Body of pancreas (tissue), 4 donors: ENCODE measurements at regions not wholly inside any gene's neighbourhood (a gene's known extent, or its start where the extent isn't known, plus 50 kb on each side); places are given as distances from the start of the nearest gene placed in this dataset.

Experiments used
- CTCF ChIP-seq, 7 experiments: fragments of 450-650 bp in 4 of 7; fragments of 200-600 bp in 3 of 7; sonication (generic) in 3 of 7; IDR thresholded peaks; one replicate each; pipeline ENCODE4 v1.5.1; 2016 to 2019; ENCODE audit warnings: antibody characterized with exemption in 7 of 7
- POLR2A ChIP-seq, 3 donors: fragments of 450-650 bp; IDR thresholded peaks; one replicate each; pipeline ENCODE4 v1.6.1; 2016; ENCODE audit warnings: antibody characterized with exemption in 3 of 3, mild to moderate bottlenecking in 2 of 3

GRCh38 chr13:48603375-48603774 is 50.4 kb upstream of the CYSLTR2 start:
- TF ChIP-seq CTCF (IDR thresholded peaks at IDR 0.05) (no peak), POLR2A (IDR thresholded peaks at IDR 0.05) (no peak)
